ENCODE measurements at regions not wholly inside any gene's neighbourhood (a gene's known extent, or its start where the extent isn't known, plus 50 kb on each side); places are given as distances from the start of the nearest gene placed in this dataset.

DNA sequence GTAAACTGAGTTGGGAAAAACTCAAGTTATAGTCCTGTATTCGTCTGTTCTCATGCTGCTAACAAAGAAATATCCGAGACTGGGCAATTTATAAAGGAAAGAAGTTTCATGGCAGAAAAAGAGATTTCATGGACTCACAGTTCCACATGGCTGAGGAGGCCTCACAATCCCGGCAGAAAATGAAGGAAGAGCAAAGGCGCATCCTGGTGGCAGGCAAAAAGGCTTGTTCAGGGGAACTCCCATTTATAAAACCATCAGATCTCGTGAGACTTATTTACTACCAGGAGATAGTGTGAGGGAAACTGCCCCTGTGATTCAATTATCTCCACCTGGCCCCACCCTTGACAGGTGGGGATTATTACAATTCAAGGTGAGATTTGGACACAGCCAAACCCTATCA is 292.6 kb upstream of the SYT1 start:
- TF ChIP-seq, protein P1, sequence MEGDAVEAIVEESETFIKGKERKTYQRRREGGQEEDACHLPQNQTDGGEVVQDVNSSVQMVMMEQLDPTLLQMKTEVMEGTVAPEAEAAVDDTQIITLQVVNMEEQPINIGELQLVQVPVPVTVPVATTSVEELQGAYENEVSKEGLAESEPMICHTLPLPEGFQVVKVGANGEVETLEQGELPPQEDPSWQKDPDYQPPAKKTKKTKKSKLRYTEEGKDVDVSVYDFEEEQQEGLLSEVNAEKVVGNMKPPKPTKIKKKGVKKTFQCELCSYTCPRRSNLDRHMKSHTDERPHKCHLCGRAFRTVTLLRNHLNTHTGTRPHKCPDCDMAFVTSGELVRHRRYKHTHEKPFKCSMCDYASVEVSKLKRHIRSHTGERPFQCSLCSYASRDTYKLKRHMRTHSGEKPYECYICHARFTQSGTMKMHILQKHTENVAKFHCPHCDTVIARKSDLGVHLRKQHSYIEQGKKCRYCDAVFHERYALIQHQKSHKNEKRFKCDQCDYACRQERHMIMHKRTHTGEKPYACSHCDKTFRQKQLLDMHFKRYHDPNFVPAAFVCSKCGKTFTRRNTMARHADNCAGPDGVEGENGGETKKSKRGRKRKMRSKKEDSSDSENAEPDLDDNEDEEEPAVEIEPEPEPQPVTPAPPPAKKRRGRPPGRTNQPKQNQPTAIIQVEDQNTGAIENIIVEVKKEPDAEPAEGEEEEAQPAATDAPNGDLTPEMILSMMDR (IDR thresholded peaks at IDR 0.05) = no peak
- no peak for TF ChIP-seq POLR2A (IDR thresholded peaks at IDR 0.05)
